GM19238 (cell line): ENCODE measurements at regions not wholly inside any gene's neighbourhood (a gene's known extent, or its start where the extent isn't known, plus 50 kb on each side); places are given as distances from the start of the nearest gene placed in this dataset.

Experiments used
- DNase-seq: peaks from one replicate; pipeline ENCODE4 v3.0.0; 2011; ENCODE audit warnings: low spot score; ENCODE audit not compliant: insufficient read length

DNA sequence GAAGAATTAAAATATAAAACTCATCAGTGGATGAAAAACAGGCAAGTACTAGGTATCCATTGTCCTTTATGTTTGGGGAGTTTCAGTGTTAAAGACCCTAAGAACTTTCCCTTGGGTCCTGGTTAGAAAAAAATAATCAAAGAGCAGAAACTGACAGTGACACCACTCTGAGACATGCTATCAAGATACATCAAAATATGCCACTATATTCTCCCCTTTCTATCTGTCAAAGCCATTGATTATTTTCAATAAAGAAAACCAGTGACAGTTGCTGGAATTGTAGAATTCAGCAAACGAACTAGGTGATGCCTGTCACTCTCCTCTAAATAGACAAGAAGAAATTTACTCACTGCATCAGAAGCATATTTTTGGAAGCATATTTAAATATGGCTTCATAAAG is 496.7 kb upstream of the CFAP20DC start:
- DNase-seq: no peak

DNA sequence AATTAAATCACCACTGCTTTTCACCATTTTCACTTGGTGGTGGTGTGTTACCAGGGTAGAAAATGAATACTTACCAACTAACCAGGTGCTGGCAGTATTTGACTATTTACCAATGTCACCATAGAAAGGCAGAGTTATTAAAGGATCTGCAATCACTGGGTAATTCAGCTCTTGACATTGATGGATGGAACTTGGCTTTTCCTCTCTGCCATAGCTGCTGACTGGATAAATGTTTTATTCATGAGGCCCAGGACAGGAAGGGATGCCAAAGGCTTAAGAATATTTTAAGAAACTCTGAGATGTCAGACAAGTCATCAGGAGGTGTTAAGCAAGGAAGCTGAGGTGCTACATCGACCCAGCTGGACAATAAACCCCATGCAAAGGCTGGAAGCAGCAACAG is 495.5 kb upstream of the CFAP20DC start:
- DNase-seq: no peak

- DNase-seq: no peak
Observed at GRCh38 chr3:59542276-59542675, 492.5 kb upstream of the CFAP20DC start.

DNA sequence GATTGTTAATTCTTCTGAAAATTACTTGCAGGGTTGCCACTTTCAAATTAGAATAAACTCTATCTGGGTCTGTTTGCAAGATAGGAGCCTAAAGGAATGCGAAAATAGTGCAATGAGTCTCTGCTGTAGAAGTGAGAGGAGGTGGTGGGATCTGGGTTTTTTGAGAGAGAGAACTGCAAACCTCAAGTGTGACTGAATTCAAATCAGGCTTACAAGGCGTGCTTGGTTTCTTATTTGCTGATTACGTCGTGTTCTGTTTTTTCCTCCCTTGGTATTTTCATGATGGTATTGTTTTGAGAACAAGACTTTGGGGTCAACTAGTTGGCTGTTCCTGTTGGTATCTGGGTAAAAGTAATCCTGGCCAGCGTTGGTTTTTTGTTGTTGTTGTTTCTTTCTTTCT is 490.9 kb upstream of the CFAP20DC start:
- DNase-seq: no peak

GRCh38 chr3:59540241-59540640 is 490.4 kb upstream of the CFAP20DC start:
- DNase-seq: no peak

DNA sequence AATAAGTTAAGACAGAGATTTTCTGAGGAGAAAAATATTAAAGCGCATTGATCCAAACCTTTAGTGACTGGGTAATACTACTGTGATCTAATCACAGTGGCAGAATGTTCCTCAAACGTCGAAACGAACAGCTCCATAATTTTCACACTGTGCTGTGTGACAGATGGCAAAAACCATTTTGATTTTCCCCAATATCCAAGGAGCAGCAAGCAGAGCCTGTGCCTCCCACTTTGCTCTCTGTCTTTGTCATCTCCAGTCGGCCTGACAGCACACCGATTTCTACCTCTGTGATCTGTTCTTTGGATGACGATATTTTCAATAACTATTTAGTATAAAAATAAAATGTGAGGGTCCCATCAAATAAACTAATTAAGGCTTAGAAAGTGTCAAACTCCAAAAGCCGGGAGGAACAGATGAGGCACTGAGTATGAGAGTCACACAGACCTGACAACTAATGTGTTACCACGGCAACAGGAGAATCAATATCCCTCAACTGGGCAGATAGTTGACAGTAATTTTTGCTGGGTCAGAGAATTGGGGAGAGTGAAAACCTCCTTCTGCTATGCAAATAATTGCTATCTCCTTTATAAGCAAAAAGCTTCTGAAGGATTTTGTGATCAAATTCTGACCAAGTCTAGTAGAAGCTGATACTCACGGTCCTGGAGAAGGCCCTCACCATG is 489.1 kb upstream of the CFAP20DC start:
- DNase-seq: no peak

DNA sequence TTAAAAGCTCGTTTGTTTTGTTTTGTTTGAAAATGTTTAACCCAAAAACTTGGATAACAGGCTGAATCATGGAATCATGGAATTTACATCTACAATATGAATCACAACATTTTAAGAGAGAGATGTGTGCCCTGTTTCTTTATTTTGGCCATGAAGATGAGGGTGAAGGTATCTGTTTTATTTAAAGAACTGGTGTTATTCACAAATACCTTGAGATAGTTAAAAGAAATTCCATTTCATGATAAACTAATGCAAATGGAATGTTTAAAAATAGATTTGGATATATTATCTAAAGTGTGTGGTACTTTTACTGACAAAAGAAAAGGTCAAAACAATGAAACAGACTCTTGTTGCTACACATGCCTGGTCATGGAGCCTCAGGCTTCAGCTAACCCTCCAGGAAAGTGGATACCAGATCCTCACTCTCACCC is 486.0 kb upstream of the CFAP20DC start:
- no peak for DNase-seq

DNA sequence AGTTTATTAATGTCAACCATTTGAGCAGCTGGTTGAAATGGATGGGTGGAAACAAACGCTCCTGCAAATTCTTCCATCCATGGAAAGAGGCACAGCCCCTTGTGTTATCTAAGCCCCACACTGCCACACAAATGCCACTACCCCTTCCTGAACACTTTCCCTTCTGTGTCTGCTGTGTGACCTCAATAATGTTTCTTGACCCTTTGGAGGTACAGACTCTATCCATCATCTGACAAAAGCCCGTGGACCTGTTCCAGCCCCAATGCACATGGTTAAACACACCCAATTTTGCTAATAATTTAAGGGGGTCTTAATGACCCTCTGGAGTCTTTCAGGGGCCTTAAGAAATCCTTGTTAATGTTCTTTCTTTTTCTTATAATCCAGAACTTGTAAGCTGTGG is 482.2 kb upstream of the CFAP20DC start:
- DNase-seq: no peak

GRCh38 chr3:59531066-59531745 is 481.4 kb upstream of the CFAP20DC start:
- DNase-seq: no peak

- no peak for DNase-seq
Observed at GRCh38 chr3:59528251-59528650, 478.4 kb upstream of the CFAP20DC start.

DNA sequence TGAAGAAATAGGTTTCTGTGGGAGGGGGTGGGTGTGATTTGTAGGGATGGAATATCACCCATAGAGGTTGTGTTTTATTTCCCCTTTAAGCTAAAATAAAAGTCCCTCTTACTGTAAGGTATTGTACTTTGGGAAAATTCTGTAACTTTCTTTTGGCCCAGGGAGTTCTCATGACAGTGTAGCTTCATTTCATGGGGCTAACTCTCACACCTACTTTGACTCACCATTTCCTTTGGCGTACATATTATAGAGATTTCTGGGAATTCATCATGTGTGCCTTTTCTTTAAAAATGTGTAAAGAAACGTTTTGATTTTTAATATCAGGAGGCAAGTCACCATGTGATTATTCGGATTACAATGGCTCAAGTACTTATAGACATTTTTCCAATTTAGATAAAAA is 477.7 kb upstream of the CFAP20DC start:
- DNase-seq: no peak

GRCh38 chr3:59526999-59527398 is 477.2 kb upstream of the CFAP20DC start:
- DNase-seq: no peak

GRCh38 chr3:59522550-59522949 is 472.7 kb upstream of the CFAP20DC start:
- DNase-seq: no peak

GRCh38 chr3:59519094-59519493 is 469.3 kb upstream of the CFAP20DC start:
- no peak for DNase-seq

DNA sequence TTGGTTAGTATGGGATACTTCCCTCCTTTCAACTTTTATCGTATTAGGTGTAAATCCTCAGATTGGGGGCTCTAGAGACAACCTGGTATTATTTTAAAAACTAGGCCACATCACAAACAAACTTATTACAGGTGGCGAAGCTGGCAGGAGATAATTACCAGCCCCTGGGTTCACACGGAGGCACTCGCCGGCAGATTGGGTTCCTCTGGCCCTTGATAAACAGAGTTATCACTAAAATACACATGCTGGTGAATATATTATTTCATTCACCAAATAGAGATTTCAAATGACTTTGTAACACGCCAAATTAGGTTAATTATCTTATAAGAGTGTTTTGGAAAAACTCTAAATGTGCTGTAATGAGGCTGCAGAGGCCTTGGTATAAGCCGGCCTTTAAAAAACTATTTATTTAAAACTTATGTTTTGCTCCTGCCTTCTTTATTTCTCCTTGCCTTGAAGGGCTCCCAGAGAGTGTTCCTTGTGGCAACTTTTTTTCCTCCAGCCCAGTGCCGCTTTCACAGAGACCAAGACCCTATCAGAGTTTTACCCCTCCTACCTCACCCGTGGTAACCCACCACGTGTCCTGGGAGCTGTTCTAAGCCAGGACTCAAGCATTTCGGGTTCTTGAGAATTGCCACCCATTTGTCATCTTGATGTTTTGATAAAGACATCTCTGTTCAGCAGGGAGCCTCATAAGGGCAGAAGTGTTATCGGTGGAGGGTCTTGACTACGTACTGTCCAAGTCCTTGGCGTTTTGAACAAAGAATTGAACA is 468.6 kb upstream of the CFAP20DC start:
- no peak for DNase-seq

DNA sequence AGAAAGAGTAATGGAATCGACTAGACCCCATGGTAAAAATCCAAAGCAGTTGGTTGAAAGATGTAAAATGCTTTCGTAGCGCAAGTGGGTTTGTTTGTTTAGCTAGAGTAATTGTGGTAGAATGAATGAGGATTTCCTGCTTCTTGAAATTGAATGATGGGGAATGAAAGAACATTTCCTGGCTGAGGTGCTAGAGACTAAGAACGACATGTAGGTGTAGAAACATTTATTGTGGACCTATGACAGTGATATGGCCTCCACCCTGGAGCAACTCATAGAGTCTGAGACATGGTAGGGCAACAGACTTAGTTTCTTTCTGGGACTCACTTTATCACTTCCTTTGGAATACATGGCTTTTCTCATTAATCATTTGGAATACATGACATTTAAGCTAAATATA is 467.6 kb upstream of the CFAP20DC start:
- no peak for DNase-seq

DNA sequence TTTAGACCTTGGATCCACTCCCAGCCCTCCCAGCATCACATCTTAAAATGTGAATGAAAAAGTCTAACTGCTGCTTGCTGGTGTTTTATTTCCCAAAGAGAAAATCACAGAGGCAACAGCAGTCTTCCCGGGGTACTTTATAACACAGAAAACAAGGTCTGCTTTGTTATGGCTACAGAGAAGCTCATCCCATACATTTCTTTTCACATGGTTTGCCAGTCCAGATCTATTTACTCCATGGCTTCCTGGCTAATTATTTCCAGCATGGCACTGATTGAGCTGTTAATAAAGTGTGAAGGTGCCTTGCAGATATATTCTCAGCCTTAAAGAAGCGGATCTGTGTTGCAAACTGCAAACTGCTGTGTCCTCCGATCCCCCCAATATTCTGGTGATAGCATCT is 466.1 kb upstream of the CFAP20DC start:
- no peak for DNase-seq

GRCh38 chr3:59514865-59515482 is 465.1 kb upstream of the CFAP20DC start:
- no peak for DNase-seq

- DNase-seq: no peak
Observed at GRCh38 chr3:59513570-59513969, 463.7 kb upstream of the CFAP20DC start.

GRCh38 chr3:59512066-59512465 is 462.2 kb upstream of the CFAP20DC start:
- no peak for DNase-seq

DNA sequence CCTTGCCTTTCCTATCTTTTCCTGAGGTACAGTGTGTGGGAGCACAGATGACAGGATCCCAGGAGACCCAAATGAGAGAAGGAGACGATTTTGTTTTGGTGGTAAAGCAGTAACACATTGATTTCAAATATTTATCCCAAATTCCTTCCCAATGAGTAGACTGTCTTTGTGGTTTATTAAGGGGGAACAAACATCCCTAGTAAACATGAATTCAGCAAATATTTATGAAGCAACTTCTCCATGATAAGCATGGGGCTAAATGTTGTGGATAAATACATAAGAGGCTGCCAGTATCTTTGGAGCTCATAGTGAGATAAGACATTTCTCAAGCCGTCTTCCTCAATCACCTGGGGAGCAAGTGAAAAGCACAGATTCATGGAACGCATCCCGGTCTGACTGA is 460.8 kb upstream of the CFAP20DC start:
- no peak for DNase-seq

GRCh38 chr3:59508273-59508672 is 458.4 kb upstream of the CFAP20DC start:
- no peak for DNase-seq
